ENCODE measurements at regions not wholly inside any gene's neighbourhood (a gene's known extent, or its start where the extent isn't known, plus 50 kb on each side); places are given as distances from the start of the nearest gene placed in this dataset.
"Not testable (repeated sequence)": the region's sequence is repeated elsewhere in the genome, so short reads cannot be mapped to it uniquely, and the experiment has no call there.

- DNase-seq (ENCODE audit: low read depth in 3 of 3, low spot score in 2 of 3): no peak
These were observed 432.4 kb upstream of the PMFBP1 start for GRCh38 chr16:72604375-72604774.

GRCh38 chr16:72602499-72602898, 430.5 kb upstream of the PMFBP1 start:
- no peak for DNase-seq (ENCODE audit: low read depth in 3 of 3, low spot score in 2 of 3)

GRCh38 chr16:72598696-72599095, 426.7 kb upstream of the PMFBP1 start:
- no peak for DNase-seq (ENCODE audit: low read depth in 3 of 3, low spot score in 2 of 3)

GRCh38 chr16:72597938-72598337, 426.0 kb upstream of the PMFBP1 start:
- no peak for DNase-seq (ENCODE audit: low read depth in 3 of 3, low spot score in 2 of 3)

DNA sequence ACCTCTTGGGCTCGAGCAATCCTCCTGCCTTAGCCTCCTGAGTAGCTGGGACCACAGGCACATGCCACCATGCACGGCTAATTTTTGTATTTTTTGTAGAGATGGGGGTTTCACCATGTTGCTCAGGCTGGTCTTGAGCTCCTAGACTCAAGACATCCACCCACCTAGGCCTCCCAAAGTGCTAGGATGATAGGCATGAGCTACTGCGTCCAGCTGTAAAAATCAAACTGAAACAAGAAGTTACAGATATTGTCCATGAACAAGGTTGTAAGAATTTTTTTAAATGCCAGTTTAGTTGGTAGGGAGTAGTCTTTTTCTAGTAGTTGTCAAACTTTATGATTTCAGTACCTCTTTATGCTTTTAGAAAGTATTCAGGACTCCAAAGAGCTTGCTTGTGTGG, 424.4 kb upstream of the PMFBP1 start:
- no peak for DNase-seq (ENCODE audit: low read depth in 3 of 3, low spot score in 2 of 3)

GRCh38 chr16:72590151-72590937, 418.4 kb upstream of the PMFBP1 start:
- no peak for DNase-seq (ENCODE audit: low read depth in 3 of 3, low spot score in 2 of 3)

DNA sequence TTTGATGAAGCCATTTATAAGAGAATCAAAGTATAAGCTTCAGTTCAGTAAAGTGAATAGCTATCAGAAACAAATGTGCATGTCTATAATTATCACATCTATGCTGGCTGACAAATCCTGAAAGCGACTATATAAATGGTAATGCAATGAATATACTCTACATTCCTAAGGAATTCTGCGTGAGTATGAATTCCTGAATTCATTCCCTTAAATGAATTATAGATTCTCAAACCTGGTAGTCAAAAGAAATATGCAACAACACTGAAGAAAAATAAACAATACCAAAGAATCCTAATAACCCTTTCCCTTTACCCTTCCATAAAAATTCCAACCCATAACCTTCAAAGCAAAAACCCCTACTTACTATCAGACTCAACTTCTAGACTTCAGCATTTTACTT, 416.6 kb upstream of the PMFBP1 start:
- no peak for DNase-seq (ENCODE audit: low read depth in 3 of 3, low spot score in 2 of 3)

- DNase-seq (ENCODE audit: low read depth in 3 of 3, low spot score in 2 of 3): not testable (repeated sequence)
These were observed 406.1 kb upstream of the PMFBP1 start for GRCh38 chr16:72578061-72578460.

DNA sequence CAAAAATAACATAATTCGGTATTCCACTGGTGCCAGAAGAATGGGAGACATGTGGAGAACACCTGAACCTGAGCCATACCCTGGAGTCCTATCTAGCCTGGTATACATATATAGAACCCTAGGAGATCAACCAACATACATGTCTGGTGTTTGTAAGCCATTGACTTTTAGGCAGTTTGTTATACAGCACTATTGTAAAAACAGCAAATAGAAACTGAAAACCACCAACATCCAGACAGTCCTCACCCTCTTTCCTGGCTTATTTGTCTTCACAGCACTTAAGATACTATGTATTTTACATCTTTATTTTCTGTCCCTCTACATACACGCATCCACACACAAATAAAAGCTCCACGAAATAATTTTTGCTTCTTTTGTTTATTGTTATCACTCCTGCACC, 404.2 kb upstream of the PMFBP1 start:
- DNase-seq (ENCODE audit: low read depth in 3 of 3, low spot score in 2 of 3): no peak

DNA sequence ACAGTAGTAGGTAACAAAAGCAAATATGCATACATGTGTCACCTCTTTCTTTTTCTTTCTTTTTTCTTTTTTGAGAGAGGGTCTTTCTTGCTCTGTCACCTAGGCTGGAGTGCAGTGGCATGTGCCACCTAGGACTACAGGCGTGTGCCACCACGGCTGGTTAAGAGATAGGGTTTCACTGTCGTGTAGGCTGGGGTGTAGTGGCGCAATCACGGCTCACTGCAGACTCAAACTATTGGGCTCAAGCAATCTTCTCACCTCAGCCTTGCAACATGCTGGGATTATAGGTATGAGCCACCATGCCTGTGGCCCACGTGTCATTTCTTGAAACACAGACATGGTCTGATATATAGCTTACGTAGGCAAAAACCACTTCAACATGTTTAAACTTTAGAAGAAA, 397.7 kb upstream of the PMFBP1 start:
- no peak for DNase-seq (ENCODE audit: low read depth in 3 of 3, low spot score in 2 of 3)

DNA sequence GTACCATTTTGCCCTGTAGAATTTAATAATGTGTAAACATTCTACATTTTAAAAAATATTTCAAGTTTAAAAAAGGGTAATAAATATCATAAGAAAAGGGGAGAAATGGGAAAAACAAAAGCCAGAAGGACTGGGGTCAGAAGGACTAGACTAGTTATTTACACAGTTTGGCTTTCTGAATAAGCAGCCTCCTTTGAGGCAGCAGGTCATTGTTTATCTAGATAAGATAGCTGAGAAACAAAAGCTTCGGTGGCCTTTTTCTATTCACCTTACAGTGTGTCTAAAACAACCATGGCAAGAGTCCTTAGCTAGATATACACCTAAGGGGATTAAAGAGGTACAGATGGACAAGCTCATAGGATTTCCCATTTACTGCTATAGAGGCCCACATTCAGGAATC, 396.5 kb upstream of the PMFBP1 start:
- no peak for DNase-seq (ENCODE audit: low read depth in 3 of 3, low spot score in 2 of 3)

GRCh38 chr16:72566174-72566573, 394.2 kb upstream of the PMFBP1 start:
- DNase-seq (ENCODE audit: low read depth in 3 of 3, low spot score in 2 of 3): no peak

DNA sequence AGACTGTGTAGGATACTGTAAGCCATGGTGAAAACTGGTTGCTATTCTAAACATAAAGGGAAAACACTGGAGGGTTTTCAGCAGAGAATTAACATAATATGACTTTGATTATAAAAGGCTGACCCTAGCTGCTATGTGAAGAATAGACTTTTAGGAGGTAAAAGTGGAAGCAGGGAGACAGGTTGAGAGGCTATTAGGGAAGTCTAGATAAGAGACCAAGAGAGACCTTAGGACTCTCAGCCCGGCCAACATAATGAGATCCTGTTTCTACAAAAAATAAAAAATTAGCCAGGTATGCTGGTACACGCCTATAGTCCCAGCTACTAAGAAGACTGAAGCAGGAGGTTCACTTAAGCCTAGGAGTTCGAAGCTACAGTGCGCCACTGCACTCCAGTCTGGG, 393.2 kb upstream of the PMFBP1 start:
- DNase-seq (ENCODE audit: low read depth in 3 of 3, low spot score in 2 of 3): no peak

DNA sequence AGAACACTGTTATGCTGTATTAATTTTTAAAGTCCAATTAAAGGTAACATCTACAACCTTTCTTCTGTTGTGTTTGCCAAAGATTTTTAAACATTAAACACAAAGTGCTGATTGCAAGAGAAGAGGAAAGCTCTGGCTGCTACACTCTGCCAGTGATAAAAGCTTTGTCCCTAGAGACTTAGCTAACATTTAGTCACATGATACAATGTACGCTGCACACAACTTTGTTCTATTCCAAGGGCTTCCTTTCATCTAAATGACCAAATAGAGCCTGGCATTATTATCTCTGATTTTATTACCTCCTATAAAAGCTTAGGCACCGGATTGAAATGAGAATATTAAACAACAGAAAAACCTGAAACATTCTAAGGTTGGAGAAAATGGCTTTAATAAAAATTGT, 388.7 kb upstream of the PMFBP1 start:
- DNase-seq (ENCODE audit: low read depth in 3 of 3, low spot score in 2 of 3): no peak

DNA sequence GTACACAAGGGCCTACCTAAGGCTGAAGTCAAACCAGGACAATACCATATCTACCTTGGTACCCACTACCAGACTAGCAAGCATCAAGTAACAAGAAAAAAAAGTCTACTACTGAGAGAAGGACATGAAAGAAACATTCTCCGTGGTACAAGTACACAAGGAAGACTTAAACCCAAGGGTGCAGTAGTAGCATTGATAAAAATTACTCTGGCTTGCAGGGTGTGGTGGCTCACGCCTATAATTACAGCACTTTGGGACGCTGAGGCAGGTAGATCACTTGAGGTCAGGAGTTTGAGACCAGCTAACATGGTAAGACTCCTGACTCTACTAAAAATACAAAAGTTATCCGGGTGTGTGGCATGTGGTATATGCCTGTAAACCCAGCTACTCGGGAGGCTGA, 386.5 kb upstream of the PMFBP1 start:
- DNase-seq (ENCODE audit: low read depth in 3 of 3, low spot score in 2 of 3): no peak

DNA sequence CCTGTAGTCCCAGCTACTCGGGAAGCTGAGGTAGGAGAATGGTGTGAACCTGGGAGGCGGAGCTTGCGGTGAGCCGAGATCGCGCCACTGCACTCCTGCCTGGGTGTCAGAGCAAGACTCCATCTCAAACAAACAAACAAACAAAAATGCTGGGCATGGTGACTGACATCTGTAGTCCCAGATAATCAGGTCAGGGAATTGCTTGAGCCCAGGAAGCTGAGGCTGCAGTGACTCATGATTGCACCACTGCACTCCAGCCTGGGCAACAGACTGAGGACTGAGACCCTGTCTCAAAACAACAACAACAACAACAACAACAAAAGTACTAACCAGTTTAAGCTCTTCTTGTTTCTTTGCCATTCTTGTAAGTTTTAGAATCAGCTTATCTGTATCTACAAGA, 383.0 kb upstream of the PMFBP1 start:
- DNase-seq (ENCODE audit: low read depth in 3 of 3, low spot score in 2 of 3): no peak

DNA sequence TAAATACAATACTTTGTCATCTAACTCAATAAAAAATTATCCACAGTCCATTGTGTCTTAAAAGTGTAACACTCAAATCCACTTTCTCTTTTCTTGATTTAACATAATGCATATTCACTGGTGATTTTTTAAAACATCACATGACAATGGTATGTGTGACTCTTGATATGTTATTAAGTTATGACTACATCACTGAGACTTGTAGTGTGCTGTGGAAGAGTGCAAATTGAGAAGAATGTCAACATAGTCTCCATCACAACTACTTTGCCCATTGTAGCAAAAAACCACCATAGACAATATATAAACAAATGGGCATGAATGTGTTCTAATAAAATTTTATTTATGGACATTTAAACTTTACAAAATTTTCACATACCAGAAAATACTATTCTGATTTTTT, 380.7 kb upstream of the PMFBP1 start:
- no peak for DNase-seq (ENCODE audit: low read depth in 3 of 3, low spot score in 2 of 3)

DNA sequence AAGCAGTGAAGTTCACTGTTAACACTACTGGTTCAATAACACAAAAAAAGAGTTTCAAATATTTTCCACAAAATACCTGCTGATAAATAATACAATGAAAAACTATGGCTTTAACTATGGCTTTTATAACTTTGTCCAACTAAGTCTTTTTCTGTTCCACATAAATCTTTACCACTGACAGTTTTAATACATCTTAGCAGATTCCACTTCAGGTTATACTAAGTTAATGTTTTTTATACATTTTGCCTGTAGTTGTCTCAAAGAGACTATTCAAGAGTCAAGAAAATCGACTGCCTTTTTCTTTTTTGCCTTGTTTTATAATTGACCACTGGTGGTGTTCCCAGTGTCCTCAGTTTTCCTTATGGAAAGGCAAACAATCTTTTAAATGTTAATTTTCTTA, 379.7 kb upstream of the PMFBP1 start:
- DNase-seq (ENCODE audit: low read depth in 3 of 3, low spot score in 2 of 3): no peak

GRCh38 chr16:72549878-72550277, 377.9 kb upstream of the PMFBP1 start:
- no peak for DNase-seq (ENCODE audit: low read depth in 3 of 3, low spot score in 2 of 3)

DNA sequence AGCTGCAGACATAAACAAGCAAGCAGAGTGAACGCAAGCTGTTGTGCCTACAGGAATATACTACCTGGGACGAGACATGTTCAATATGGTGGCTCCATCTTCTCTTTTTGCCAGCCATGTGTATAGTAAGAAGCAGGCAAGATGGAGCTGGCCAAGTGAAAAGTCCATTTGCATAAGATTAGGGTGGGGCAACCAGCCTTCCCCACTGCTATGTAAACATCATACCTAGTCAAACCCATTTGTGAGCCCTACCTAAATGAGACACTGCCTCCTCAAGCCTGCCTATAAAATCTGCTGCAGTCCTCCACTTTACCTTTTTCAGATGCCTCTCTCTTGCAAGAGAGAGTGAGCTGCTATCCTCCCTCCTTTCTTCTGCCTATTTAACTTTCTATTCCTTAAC, 370.1 kb upstream of the PMFBP1 start:
- no peak for DNase-seq (ENCODE audit: low read depth in 3 of 3, low spot score in 2 of 3)

GRCh38 chr16:72537664-72538063, 365.7 kb upstream of the PMFBP1 start:
- DNase-seq (ENCODE audit: low read depth in 3 of 3, low spot score in 2 of 3): no peak

DNA sequence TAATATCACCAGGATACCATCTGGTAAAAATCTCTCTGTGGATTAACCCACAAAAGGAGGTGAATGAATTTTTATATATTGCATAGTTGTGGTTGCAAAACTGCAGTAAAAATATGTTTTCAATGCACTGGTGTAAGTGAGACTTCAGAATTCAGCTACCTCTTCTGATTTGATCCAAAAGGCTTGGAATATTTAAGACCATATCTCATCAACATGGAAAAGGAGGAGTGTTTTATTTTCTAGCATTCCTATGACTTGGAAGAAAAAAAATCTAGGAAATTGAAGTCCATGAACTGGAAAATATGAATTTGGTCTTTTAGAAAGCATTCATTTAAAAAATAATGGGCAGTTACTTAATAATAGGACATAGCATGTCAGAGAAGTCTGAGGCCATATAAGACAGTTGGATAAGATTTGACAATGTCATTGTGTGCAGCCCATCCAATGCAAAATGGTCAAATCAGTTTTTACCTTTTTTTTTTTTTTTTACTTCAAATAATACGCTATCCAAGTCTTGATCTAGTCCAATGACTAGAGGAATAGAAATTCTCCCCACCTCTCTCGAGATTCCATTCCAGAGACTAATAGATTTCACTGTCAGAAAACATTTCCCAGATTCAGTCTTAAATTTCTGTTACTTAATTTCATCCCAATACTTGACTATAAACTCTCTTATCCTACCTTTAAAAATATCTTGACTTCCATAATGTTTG, 364.9 kb upstream of the PMFBP1 start:
- DNase-seq (ENCODE audit: low read depth in 3 of 3, low spot score in 2 of 3): no peak

All from right renal cortex interstitium (tissue), 3 donors.